H1 (cell line): ENCODE measurements at regions not wholly inside any gene's neighbourhood (a gene's known extent, or its start where the extent isn't known, plus 50 kb on each side); places are given as distances from the start of the nearest gene placed in this dataset.

ENCODE experiments used
- CTCF ChIA-PET: fragments of 300-600 bp; sonication (Branson Sonifier 250); formaldehyde crosslinking; loops from one replicate; lab custom pipeline; 2021; ENCODE audit not compliant: partially characterized antibody; lab: Charles Lee
- POLR2A ChIA-PET: fragments of 300-600 bp; sonication (Branson Sonifier 250); formaldehyde crosslinking; loops from one replicate; lab custom pipeline; 2021; ENCODE audit warnings: inconsistent platforms; ENCODE audit not compliant: partially characterized antibody; lab: Charles Lee
- DNase-seq, 2 experiments: peaks; one replicate each; pipeline versions ENCODE4 v3.0.0 to v3.0.0-alpha.2; 2010 to 2022; ENCODE audit warnings: low spot score in 2 of 2, low read depth in 1 of 2, mixed read lengths in 1 of 2
- FAIRE-seq: peaks from 2 replicates; lab custom pipeline; 2011; peaks lifted over from hg19 to GRCh38; lab: Jason Lieb, UNC
- H2AFZ ChIP-seq: 2 replicates; pipeline ENCODE4 v1.8.1; 2012; ENCODE audit warnings: low read length, inconsistent platforms
- H2AK5ac ChIP-seq: 2 replicates; pipeline ENCODE4 v1.6.1; 2013; ENCODE audit warnings: low read depth, low read length
- H2BK120ac ChIP-seq: replicated peaks from 2 replicates; pipeline ENCODE3; 2013; ENCODE audit warnings: low read depth, low read length, inconsistent platforms
- H2BK12ac ChIP-seq: 2 replicates; pipeline ENCODE4 v1.6.1; 2013; ENCODE audit warnings: low read depth, low read length
- H2BK15ac ChIP-seq: 2 replicates; pipeline ENCODE4 v1.6.1; 2013; ENCODE audit warnings: low read length
- H2BK20ac ChIP-seq: 2 replicates; pipeline ENCODE4 v1.6.1; 2013; ENCODE audit warnings: low read length
- H2BK5ac ChIP-seq: 2 replicates; pipeline ENCODE4 v1.6.1; 2013; ENCODE audit warnings: low read depth, low read length
- H3K14ac ChIP-seq: 2 replicates; pipeline ENCODE4 v1.6.1; 2013; ENCODE audit warnings: inconsistent platforms; ENCODE audit not compliant: insufficient read length
- H3K18ac ChIP-seq: 2 replicates; pipeline ENCODE4 v1.6.1; 2013; ENCODE audit warnings: low read length; ENCODE audit errors: extremely low read depth
- H3K23ac ChIP-seq: 2 replicates; pipeline ENCODE4 v1.6.1; 2013; ENCODE audit warnings: inconsistent platforms; ENCODE audit not compliant: insufficient read length
- H3K23me2 ChIP-seq: 2 replicates; pipeline ENCODE4 v1.6.1; 2013; ENCODE audit warnings: low read depth, low read length
- H3K27ac ChIP-seq: 2 replicates; pipeline ENCODE4 v1.6.1; 2011; ENCODE audit warnings: low read depth, low read length, inconsistent platforms
- H3K27me3 ChIP-seq, 4 experiments: replicated peaks in 1 of 4; 1 replicate in 1 of 4; 2 replicates in 3 of 4; pipeline versions ENCODE4 v1.6.1 to v1.8.1; 2011 to 2013; ENCODE audit warnings: low read length in 3 of 4, mild to moderate bottlenecking in 3 of 4, inconsistent platforms in 2 of 4, mixed read lengths in 2 of 4, moderate library complexity in 1 of 4; ENCODE audit not compliant: control insufficient read depth in 3 of 4, insufficient read depth in 3 of 4; ENCODE audit errors: extremely low read depth in 1 of 4
- H3K36me3 ChIP-seq, 4 experiments: 2 replicates each; pipeline versions ENCODE4 v1.6.1 to v1.8.1; 2011 to 2013; ENCODE audit warnings: mild to moderate bottlenecking in 4 of 4, low read length in 3 of 4, moderate library complexity in 2 of 4, control low read depth in 1 of 4, inconsistent platforms in 1 of 4; ENCODE audit not compliant: insufficient read depth in 4 of 4, control insufficient read depth in 2 of 4
- H3K4ac ChIP-seq: replicated peaks from 2 replicates; pipeline ENCODE3; 2013; ENCODE audit warnings: low read length, low read depth, mixed read lengths, inconsistent platforms; ENCODE audit not compliant: insufficient read length
- H3K4me1 ChIP-seq, 4 experiments: replicated peaks in 1 of 4; 1 replicate in 1 of 4; 2 replicates in 3 of 4; pipeline versions ENCODE4 v1.6.1 to v1.8.1; 2011 to 2013; ENCODE audit warnings: low read length in 3 of 4, inconsistent platforms in 2 of 4, mixed read lengths in 1 of 4; ENCODE audit not compliant: insufficient read depth in 4 of 4, control insufficient read depth in 3 of 4
- H3K4me2 ChIP-seq, 2 experiments: 2 replicates each; pipeline versions ENCODE4 v1.6.1 to v1.8.1; 2011 to 2013; ENCODE audit warnings: low read depth in 2 of 2, low read length in 2 of 2, control low read depth in 1 of 2, inconsistent platforms in 1 of 2, mild to moderate bottlenecking in 1 of 2; ENCODE audit not compliant: insufficient read depth in 1 of 2
- H3K4me3 ChIP-seq, 4 experiments: fragments of 200-600, 300-600 bp in 1 of 4; sonication (generic), shearing (Covaris generic), sonication (Bioruptor Twin) in 1 of 4; 2 replicates each; pipeline versions ENCODE4 v1.5.1 to v1.8.1; 2011 to 2016; ENCODE audit warnings: low read length in 4 of 4, low read depth in 3 of 4, control low read depth in 2 of 4, inconsistent platforms in 2 of 4, mild to moderate bottlenecking in 2 of 4, mixed read lengths in 1 of 4, moderate library complexity in 1 of 4; ENCODE audit not compliant: insufficient read depth in 2 of 4; ENCODE audit errors: extremely low read depth in 1 of 4
- H3K56ac ChIP-seq: replicated peaks from 2 replicates; pipeline ENCODE3; 2013; ENCODE audit warnings: low read depth, mild to moderate bottlenecking, mixed read lengths, low read length, inconsistent platforms; ENCODE audit not compliant: insufficient read length
- H3K79me1 ChIP-seq: 2 replicates; pipeline ENCODE4 v1.6.1; 2013; ENCODE audit warnings: low read depth, low read length, control low read depth
- H3K79me2 ChIP-seq, 2 experiments: 2 replicates each; pipeline versions ENCODE4 v1.6.1 to v1.8.1; 2012 to 2013; ENCODE audit warnings: low read length in 2 of 2, mild to moderate bottlenecking in 2 of 2, inconsistent platforms in 1 of 2; ENCODE audit not compliant: insufficient read depth in 2 of 2, control insufficient read depth in 1 of 2
- H3K9ac ChIP-seq, 4 experiments: replicated peaks in 1 of 4; 1 replicate in 1 of 4; 2 replicates in 3 of 4; pipeline versions ENCODE4 v1.6.1 to v1.8.1; 2011 to 2013; ENCODE audit warnings: low read depth in 3 of 4, low read length in 3 of 4, control low read depth in 2 of 4, mild to moderate bottlenecking in 2 of 4, moderate library complexity in 2 of 4, inconsistent platforms in 1 of 4; ENCODE audit errors: extremely low read depth in 1 of 4
- H3K9me3 ChIP-seq, 2 experiments: 2 replicates each; pipeline versions ENCODE4 v1.6.1 to v1.8.1; 2012 to 2013; ENCODE audit warnings: mild to moderate bottlenecking in 2 of 2, moderate library complexity in 2 of 2, control low read depth in 1 of 2, inconsistent platforms in 1 of 2, low read depth in 1 of 2, low read length in 1 of 2, mixed read lengths in 1 of 2; ENCODE audit not compliant: insufficient read depth in 2 of 2
- H4K20me1 ChIP-seq, 2 experiments: replicated peaks in 1 of 2; 2 replicates each; pipeline versions ENCODE3 to v1.8.1; 2011 to 2013; ENCODE audit warnings: inconsistent platforms in 2 of 2, low read length in 2 of 2, mild to moderate bottlenecking in 1 of 2; ENCODE audit not compliant: insufficient read depth in 2 of 2, control insufficient read depth in 1 of 2
- H4K5ac ChIP-seq: 2 replicates; pipeline ENCODE4 v1.6.1; 2013; ENCODE audit warnings: low read length, low read depth, mixed read lengths, inconsistent platforms; ENCODE audit not compliant: insufficient read length
- H4K8ac ChIP-seq: 2 replicates; pipeline ENCODE4 v1.8.0; 2013; ENCODE audit warnings: mild to moderate bottlenecking, moderate library complexity, low read length, inconsistent platforms; ENCODE audit not compliant: insufficient read depth; ENCODE audit errors: extremely low read depth
- H4K91ac ChIP-seq: replicated peaks from 2 replicates; pipeline ENCODE3; 2013; ENCODE audit warnings: low read length, mixed read lengths, inconsistent platforms; ENCODE audit not compliant: insufficient read length
- ASH2L ChIP-seq: fragments of 200-600, 300-600 bp; sonication (generic); IDR thresholded peaks from one replicate; pipeline ENCODE4 v1.7.1; 2017; ENCODE audit warnings: low read length
- ATF2 ChIP-seq: IDR thresholded peaks from 2 replicates; pipeline ENCODE4 v1.6.1; 2012; ENCODE audit warnings: low read length, inconsistent platforms
- ATF3 ChIP-seq: IDR thresholded peaks from 2 replicates; pipeline ENCODE4 v1.6.1; 2011; ENCODE audit warnings: low read depth, mild to moderate bottlenecking, low read length; ENCODE audit not compliant: insufficient read depth
- CHD1 ChIP-seq: IDR thresholded peaks from 2 replicates; pipeline ENCODE4 v1.6.1; 2012; ENCODE audit warnings: low read depth, low read length, improper control_type of control experiment
- EZH2 ChIP-seq: fragments of 200-600 bp; sonication (generic); IDR thresholded peaks from 2 replicates; pipeline ENCODE4 v1.7.1; 2012; ENCODE audit warnings: low read depth, mild to moderate bottlenecking, moderate library complexity, low read length, inconsistent platforms; ENCODE audit not compliant: severe bottlenecking
- JUN ChIP-seq: IDR thresholded peaks from 2 replicates; pipeline ENCODE4 v1.6.1; 2011; ENCODE audit warnings: low read depth, mild to moderate bottlenecking, improper control_type of control experiment, low read length
- POLR2AphosphoS5 ChIP-seq: IDR thresholded peaks from 2 replicates; pipeline ENCODE4 v1.6.1; 2011; ENCODE audit warnings: low read depth, low read length
- RAD21 ChIP-seq, 2 experiments: IDR thresholded peaks in 1 of 2; conservative IDR thresholded peaks in 1 of 2; 2 replicates each; pipeline ENCODE4 v1.6.1; 2011; ENCODE audit warnings: low read depth in 2 of 2, low read length in 2 of 2, improper control_type of control experiment in 1 of 2, inconsistent platforms in 1 of 2, mild to moderate bottlenecking in 1 of 2, moderate library complexity in 1 of 2
- RXRA ChIP-seq: IDR thresholded peaks from 2 replicates; pipeline ENCODE4 v1.6.1; 2011; ENCODE audit warnings: low read depth, mild to moderate bottlenecking, low read length, moderate library complexity; ENCODE audit not compliant: insufficient read depth
- SUZ12 ChIP-seq: fragments of 200-600 bp; sonication (generic); IDR thresholded peaks from 2 replicates; pipeline ENCODE4 v1.6.1; 2012; ENCODE audit warnings: mild to moderate bottlenecking, inconsistent platforms, low read length, moderate library complexity, mixed read lengths
- WGBS, 2 experiments: shearing (Covaris generic) in 1 of 2; methylation state at CpG; one replicate each; pipeline versions ENCODE4 v1.1.6 to v1.1.7; 2013 to 2015; ENCODE audit warnings: low lambda C conversion rate in 2 of 2, mixed read lengths in 2 of 2, inconsistent platforms in 1 of 2, low coverage in 1 of 2, missing lambda C conversion rate in 1 of 2; ENCODE audit not compliant: insufficient replicate concordance in 2 of 2, insufficient coverage in 1 of 2, insufficient read length in 1 of 2; ENCODE audit errors: extremely low coverage in 1 of 2, missing lambda C conversion rate in 1 of 2; 5-methylcytosine and 5-hydroxymethylcytosine counted together

- H4K91ac ChIP-seq, result no peak overlapping the region
- H2BK120ac ChIP-seq, result no peak overlapping the region
- no peak overlapping the region for H2BK15ac ChIP-seq
- TF ChIP-seq ATF2, result no peak
- no peak for TF ChIP-seq ASH2L
- no peak for TF ChIP-seq CHD1
- no peak for TF ChIP-seq RAD21 (IDR thresholded peaks at IDR 0.05 in 1 of 2, conservative IDR thresholded peaks at IDR 0.05 in 1 of 2; ENCODE audit: low read depth in 2 of 2, low read length in 2 of 2)
- no peak for TF ChIP-seq SUZ12
- TF ChIP-seq RXRA, result no peak
- no peak for TF ChIP-seq POLR2AphosphoS5
- no peak for TF ChIP-seq JUN
- no peak for TF ChIP-seq ATF3
- TF ChIP-seq EZH2, result no peak
- H3K4ac ChIP-seq, result no peak overlapping the region
- no peak overlapping the region for H2AFZ ChIP-seq
- H2BK12ac ChIP-seq, result no peak overlapping the region
- no peaks in the 10 kb centered on the region for H3K79me2 ChIP-seq
- H4K8ac ChIP-seq, result no peak overlapping the region
- H3K4me1 ChIP-seq, result no peaks in the 10 kb centered on the region
- ChIA-PET CTCF (no interaction called here), POLR2A (no interaction called here)
- no peak overlapping the region for H2BK5ac ChIP-seq
- H4K20me1 ChIP-seq, result no peaks in the 10 kb centered on the region
- H3K4me2 ChIP-seq, result no peak overlapping the region
- H3K4me3 ChIP-seq, result no peak overlapping the region
- no peak overlapping the region for H2AK5ac ChIP-seq
- no peak for DNase-seq
- no peak overlapping the region for H3K27ac ChIP-seq
- H3K36me3 ChIP-seq, result no peaks in the 10 kb centered on the region; a peak in 1 of 8 replicates
- H3K9me3 ChIP-seq, result peaks cover 89 to 93% of the 10 kb centered on the region in 2 experiments
- H3K23ac ChIP-seq, result no peak overlapping the region
- no peak overlapping the region for H4K5ac ChIP-seq
- H2BK20ac ChIP-seq, result no peak overlapping the region
- H3K14ac ChIP-seq, result no peak overlapping the region
- no peaks in the 10 kb centered on the region for H3K23me2 ChIP-seq
- no peak overlapping the region for H3K9ac ChIP-seq
- H3K56ac ChIP-seq, result no peak overlapping the region
- no peaks in the 10 kb centered on the region for H3K27me3 ChIP-seq
- no peaks in the 10 kb centered on the region for H3K79me1 ChIP-seq
- 47% methylated on average over 2 of the region's 2 CpGs; no CpG with 5 or more reads in 1 of the 2 experiments for WGBS, 2 experiments
- H3K18ac ChIP-seq, result no peak overlapping the region
- FAIRE-seq, result no peak
Observed at GRCh38 chr13:18996221-18996620, 185.4 kb downstream of the TUBA3C start.
